Smooth muscle cell (in vitro differentiated cells): ENCODE measurements at regions not wholly inside any gene's neighbourhood (a gene's known extent, or its start where the extent isn't known, plus 50 kb on each side); places are given as distances from the start of the nearest gene placed in this dataset.

Source experiments
- DNase-seq: peaks from one replicate; lab custom pipeline; 2025; ENCODE audit not compliant: unreplicated experiment; lab: John Stamatoyannopoulos, UW
- H2AFZ ChIP-seq: fragments of 200-600 bp; sonication (generic); 2 replicates; pipeline ENCODE4 v1.6.0; 2016; ENCODE audit warnings: antibody characterized with exemption, low read depth, mild to moderate bottlenecking
- H3F3A ChIP-seq: fragments of 200-600 bp; sonication (generic); 2 replicates; pipeline ENCODE4 v1.6.0; 2017; ENCODE audit warnings: antibody characterized with exemption, low read depth
- H3K27ac ChIP-seq: fragments of 200-600 bp; sonication (generic); 2 replicates; pipeline ENCODE4 v1.5.1; 2016; ENCODE audit warnings: low read depth, mild to moderate bottlenecking
- H3K27me3 ChIP-seq: fragments of 200-600 bp; sonication (generic); 2 replicates; pipeline ENCODE4 v1.6.1; 2016; ENCODE audit warnings: low read depth, mild to moderate bottlenecking
- H3K36me3 ChIP-seq: fragments of 200-600 bp; sonication (generic); 2 replicates; pipeline ENCODE4 v1.5.1; 2016; ENCODE audit warnings: low read depth
- H3K4me1 ChIP-seq: fragments of 200-600 bp; sonication (generic); 2 replicates; pipeline ENCODE4 v1.5.1; 2016; ENCODE audit warnings: low read depth
- H3K4me2 ChIP-seq: fragments of 200-600 bp; sonication (generic); 2 replicates; pipeline ENCODE4 v1.6.0; 2016; ENCODE audit warnings: mild to moderate bottlenecking
- H3K4me3 ChIP-seq: fragments of 200-600 bp; sonication (generic); 2 replicates; pipeline ENCODE4 v1.5.1; 2016; ENCODE audit warnings: mild to moderate bottlenecking
- H3K79me2 ChIP-seq: fragments of 200-600 bp; sonication (generic); 2 replicates; pipeline ENCODE4 v1.6.0; 2016; ENCODE audit warnings: low read depth, mild to moderate bottlenecking
- H3K9ac ChIP-seq: fragments of 200-600 bp; sonication (generic); 2 replicates; pipeline ENCODE4 v1.6.0; 2016; ENCODE audit warnings: low read depth
- H3K9me3 ChIP-seq: fragments of 200-600 bp; sonication (generic); replicated peaks from 2 replicates; pipeline ENCODE4 v1.5.1; 2016; ENCODE audit warnings: low read depth
- H4K20me1 ChIP-seq: fragments of 200-600 bp; sonication (generic); 2 replicates; pipeline ENCODE4 v1.6.0; 2016; ENCODE audit warnings: low read depth
- WGBS: methylation state at CpG from one replicate; pipeline ENCODE4 v1.1.7; 2016; ENCODE audit warnings: low lambda C conversion rate; 5-methylcytosine and 5-hydroxymethylcytosine counted together
- TF ChIP-seq, protein P1 (sequence below): fragments of 200-600 bp; sonication (generic); IDR thresholded peaks from 2 replicates; pipeline ENCODE4 v1.5.1; 2017; ENCODE audit warnings: borderline replicate concordance, mild to moderate bottlenecking, antibody characterized with exemption; ENCODE audit not compliant: insufficient read depth, poor library complexity, severe bottlenecking

DNA sequence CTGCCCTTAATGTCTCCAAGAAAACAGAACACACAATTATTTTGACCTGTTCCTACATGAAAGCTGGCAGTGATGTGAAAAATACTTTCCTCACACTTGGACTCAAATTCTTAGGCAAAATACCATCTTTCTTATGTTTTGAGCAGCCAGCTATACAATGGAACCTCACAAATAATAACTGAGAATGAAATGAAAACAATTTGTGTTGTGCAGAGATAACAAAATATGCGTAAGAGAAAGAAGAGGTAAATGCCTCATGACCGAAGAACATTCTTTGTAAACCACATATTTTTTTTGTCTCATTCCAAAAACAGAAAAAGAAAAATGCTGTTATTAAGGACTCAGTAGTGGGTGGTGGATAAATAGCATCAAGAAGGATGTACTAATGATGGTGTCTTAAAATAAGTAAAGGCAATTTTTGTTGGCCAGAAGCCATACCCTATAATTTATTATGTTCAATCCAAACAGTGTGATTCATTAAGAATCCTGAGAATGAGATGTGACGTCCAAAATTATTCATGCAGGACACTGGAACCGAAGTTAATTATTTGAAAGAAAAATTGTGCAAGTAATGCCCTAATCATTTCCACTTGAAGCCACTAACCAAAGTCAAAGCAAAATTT lies 193.0 kb upstream of the NETO1 start:
- no peak overlapping the region for H3K27ac ChIP-seq
- H3K36me3 ChIP-seq, result no peaks in the 10 kb centered on the region
- H3F3A ChIP-seq, result no peaks in the 10 kb centered on the region
- H2AFZ ChIP-seq, result no peak overlapping the region
- H3K9me3 ChIP-seq, result no peaks in the 10 kb centered on the region
- DNase-seq, result no peak
- no peak overlapping the region for H3K4me3 ChIP-seq
- H4K20me1 ChIP-seq, result no peaks in the 10 kb centered on the region
- 84% methylated on average over 4 of the region's 4 CpGs for WGBS
- H3K4me2 ChIP-seq, result no peak overlapping the region
- H3K4me1 ChIP-seq, result no peaks in the 10 kb centered on the region
- no peak overlapping the region for H3K9ac ChIP-seq
- TF ChIP-seq, protein P1, sequence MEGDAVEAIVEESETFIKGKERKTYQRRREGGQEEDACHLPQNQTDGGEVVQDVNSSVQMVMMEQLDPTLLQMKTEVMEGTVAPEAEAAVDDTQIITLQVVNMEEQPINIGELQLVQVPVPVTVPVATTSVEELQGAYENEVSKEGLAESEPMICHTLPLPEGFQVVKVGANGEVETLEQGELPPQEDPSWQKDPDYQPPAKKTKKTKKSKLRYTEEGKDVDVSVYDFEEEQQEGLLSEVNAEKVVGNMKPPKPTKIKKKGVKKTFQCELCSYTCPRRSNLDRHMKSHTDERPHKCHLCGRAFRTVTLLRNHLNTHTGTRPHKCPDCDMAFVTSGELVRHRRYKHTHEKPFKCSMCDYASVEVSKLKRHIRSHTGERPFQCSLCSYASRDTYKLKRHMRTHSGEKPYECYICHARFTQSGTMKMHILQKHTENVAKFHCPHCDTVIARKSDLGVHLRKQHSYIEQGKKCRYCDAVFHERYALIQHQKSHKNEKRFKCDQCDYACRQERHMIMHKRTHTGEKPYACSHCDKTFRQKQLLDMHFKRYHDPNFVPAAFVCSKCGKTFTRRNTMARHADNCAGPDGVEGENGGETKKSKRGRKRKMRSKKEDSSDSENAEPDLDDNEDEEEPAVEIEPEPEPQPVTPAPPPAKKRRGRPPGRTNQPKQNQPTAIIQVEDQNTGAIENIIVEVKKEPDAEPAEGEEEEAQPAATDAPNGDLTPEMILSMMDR, result no peak
- no peaks in the 10 kb centered on the region for H3K79me2 ChIP-seq
- no peaks in the 10 kb centered on the region for H3K27me3 ChIP-seq

- H3K9me3 ChIP-seq, result no peaks in the 10 kb centered on the region
- no peak overlapping the region for H3K4me3 ChIP-seq
- H3K9ac ChIP-seq, result no peak overlapping the region
- H3K36me3 ChIP-seq, result no peaks in the 10 kb centered on the region
- no peak for DNase-seq
- no peak overlapping the region for H3K27ac ChIP-seq
- TF ChIP-seq, protein P1, result no peak
- no peaks in the 10 kb centered on the region for H3K27me3 ChIP-seq
- no peaks in the 10 kb centered on the region for H4K20me1 ChIP-seq
- H3K79me2 ChIP-seq, result no peaks in the 10 kb centered on the region
- H3K4me1 ChIP-seq, result no peaks in the 10 kb centered on the region
- H3K4me2 ChIP-seq, result no peak overlapping the region
- H3F3A ChIP-seq, result no peaks in the 10 kb centered on the region
- WGBS, result 76% methylated on average over 2 of the region's 2 CpGs
- H2AFZ ChIP-seq, result no peak overlapping the region
These were observed 191.5 kb upstream of the NETO1 start for GRCh38 chr18:73059280-73059679.

DNA sequence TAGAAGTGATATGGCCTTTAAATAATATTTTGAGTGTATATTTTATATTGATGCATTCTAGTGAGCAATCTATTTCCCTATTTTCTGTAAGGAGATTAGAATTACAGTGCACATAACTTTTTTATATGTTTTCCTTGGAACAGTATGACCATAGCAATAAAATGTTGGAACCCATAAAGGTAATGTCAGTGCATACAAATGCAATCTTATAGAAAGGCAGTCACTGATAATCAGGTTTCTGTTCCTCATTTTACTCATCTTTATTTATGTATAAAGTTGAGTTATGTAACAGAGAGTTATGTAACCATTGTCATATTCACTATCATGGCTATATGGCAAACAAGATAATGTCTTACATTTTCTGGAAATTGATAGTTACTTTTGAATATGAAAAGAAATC lies 179.9 kb upstream of the NETO1 start:
- no peak for DNase-seq
- Histone ChIP-seq H3K79me2 (no peaks in the 10 kb centered on the region), H3K9me3 (no peaks in the 10 kb centered on the region), H3K27ac (no peak overlapping the region), H3K27me3 (peaks cover 1% of the 10 kb centered on the region), H3K9ac (no peak overlapping the region), H3F3A (no peaks in the 10 kb centered on the region), H3K4me2 (no peak overlapping the region), H3K4me3 (no peak overlapping the region), H3K36me3 (no peaks in the 10 kb centered on the region), H2AFZ (no peak overlapping the region), H4K20me1 (no peaks in the 10 kb centered on the region), H3K4me1 (no peaks in the 10 kb centered on the region)
- TF ChIP-seq, protein P1, result no peak

GRCh38 chr18:73045037-73045436 lies 177.2 kb upstream of the NETO1 start:
- H3K27ac ChIP-seq, result no peak overlapping the region
- no peaks in the 10 kb centered on the region for H3K79me2 ChIP-seq
- H3K36me3 ChIP-seq, result no peaks in the 10 kb centered on the region
- no peak for DNase-seq
- no peaks in the 10 kb centered on the region for H3K9me3 ChIP-seq
- H2AFZ ChIP-seq, result no peak overlapping the region
- 69% methylated on average over 5 of the region's 5 CpGs for WGBS
- H3K4me2 ChIP-seq, result no peak overlapping the region
- H3K4me1 ChIP-seq, result no peaks in the 10 kb centered on the region
- H4K20me1 ChIP-seq, result no peaks in the 10 kb centered on the region
- H3K9ac ChIP-seq, result no peak overlapping the region
- TF ChIP-seq, protein P1, result no peak
- H3K27me3 ChIP-seq, result peaks cover 4% of the 10 kb centered on the region
- no peaks in the 10 kb centered on the region for H3F3A ChIP-seq
- no peak overlapping the region for H3K4me3 ChIP-seq
